ENCODE measurements at regions not wholly inside any gene's neighbourhood (a gene's known extent, or its start where the extent isn't known, plus 50 kb on each side); places are given as distances from the start of the nearest gene placed in this dataset.
"Not testable (repeated sequence)": the region's sequence is repeated elsewhere in the genome, so short reads cannot be mapped to it uniquely, and the experiment has no call there.

DNA sequence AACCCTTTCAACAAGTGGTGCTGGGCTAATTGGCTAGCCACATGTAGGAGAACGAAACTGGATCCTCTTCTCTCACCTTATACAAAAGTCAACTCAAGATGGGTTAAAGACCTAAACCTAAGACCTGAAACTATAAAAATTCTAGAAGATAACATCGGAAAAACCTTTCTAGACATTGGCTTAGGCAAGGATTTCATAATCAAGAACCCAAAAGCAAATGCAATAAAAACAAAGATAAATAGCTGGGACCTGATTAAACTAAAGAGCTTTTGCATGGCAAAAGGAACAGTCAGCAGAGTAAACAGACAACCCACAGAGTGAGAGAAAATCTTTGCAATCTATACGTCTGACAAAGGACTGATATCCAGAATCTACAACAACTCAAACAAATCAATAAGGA lies 571.1 kb downstream of the BNC2 start:
- H3K27ac Mint-ChIP-seq; H3K4me1 Mint-ChIP-seq; H3K9me3 Mint-ChIP-seq; H3K4me3 ChIP-seq (ENCODE audit: low read length); H3K4me3 Mint-ChIP-seq; H3K36me3 Mint-ChIP-seq; ATAC-seq; H3K9me3 ChIP-seq (ENCODE audit: control insufficient read depth, insufficient read depth, low read length); H3K4me1 ChIP-seq (ENCODE audit: control insufficient read depth, insufficient read depth, low read length); H3K36me3 ChIP-seq (ENCODE audit: control insufficient read depth, insufficient read depth, low read length); DNase-seq; H3K27me3 ChIP-seq (ENCODE audit: control insufficient read depth, insufficient read depth, low read length); intact Hi-C loops (cut with micrococcal nuclease); H3K27ac ChIP-seq (ENCODE audit: low read length): not testable (repeated sequence)
- WGBS (ENCODE audit: insufficient coverage): 95% methylated on average over 3 of the region's 3 CpGs
- peaks cover 4 to 36% of the 10 kb centered on the region in 2 donors for H3K27me3 Mint-ChIP-seq (ENCODE audit: low read depth in 2 of 2)

DNA sequence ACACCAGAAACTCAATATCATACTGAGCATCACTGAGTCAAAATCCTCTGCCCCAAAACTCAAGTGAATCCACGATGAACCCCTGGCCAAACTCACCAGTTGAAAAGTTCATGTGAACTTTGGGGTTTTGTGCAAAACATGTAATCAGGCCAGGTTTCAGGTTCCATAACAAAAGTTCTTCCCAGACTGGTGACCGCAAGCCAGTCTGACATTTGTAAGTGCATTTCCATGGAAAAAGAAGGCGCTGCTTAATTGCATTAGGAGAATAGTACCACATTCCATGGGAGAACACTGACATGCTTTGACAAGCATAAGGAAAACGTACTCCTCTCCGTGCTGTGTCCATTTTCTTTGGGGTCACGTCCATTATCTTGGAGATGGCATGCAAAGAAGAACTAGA lies 567.0 kb downstream of the BNC2 start:
- H3K4me3 ChIP-seq (ENCODE audit: low read length): no peak overlapping the region
- H3K4me1 ChIP-seq (ENCODE audit: control insufficient read depth, insufficient read depth, low read length): no peaks in the 10 kb centered on the region
- H3K4me1 Mint-ChIP-seq: no peaks in the 10 kb centered on the region
- H3K27ac Mint-ChIP-seq: no peak overlapping the region
- intact Hi-C loops (cut with micrococcal nuclease): no loop called here
- no peak overlapping the region for H3K4me3 Mint-ChIP-seq
- H3K27me3 Mint-ChIP-seq (ENCODE audit: low read depth in 2 of 2): peaks cover 8 to 25% of the 10 kb centered on the region in 2 donors
- no peaks in the 10 kb centered on the region for H3K36me3 Mint-ChIP-seq
- no peaks in the 10 kb centered on the region for H3K9me3 ChIP-seq (ENCODE audit: control insufficient read depth, insufficient read depth, low read length)
- H3K36me3 ChIP-seq (ENCODE audit: control insufficient read depth, insufficient read depth, low read length): no peaks in the 10 kb centered on the region
- 88% methylated on average over 6 of the region's 6 CpGs for WGBS (ENCODE audit: insufficient coverage)
- TF ChIP-seq, protein P1, sequence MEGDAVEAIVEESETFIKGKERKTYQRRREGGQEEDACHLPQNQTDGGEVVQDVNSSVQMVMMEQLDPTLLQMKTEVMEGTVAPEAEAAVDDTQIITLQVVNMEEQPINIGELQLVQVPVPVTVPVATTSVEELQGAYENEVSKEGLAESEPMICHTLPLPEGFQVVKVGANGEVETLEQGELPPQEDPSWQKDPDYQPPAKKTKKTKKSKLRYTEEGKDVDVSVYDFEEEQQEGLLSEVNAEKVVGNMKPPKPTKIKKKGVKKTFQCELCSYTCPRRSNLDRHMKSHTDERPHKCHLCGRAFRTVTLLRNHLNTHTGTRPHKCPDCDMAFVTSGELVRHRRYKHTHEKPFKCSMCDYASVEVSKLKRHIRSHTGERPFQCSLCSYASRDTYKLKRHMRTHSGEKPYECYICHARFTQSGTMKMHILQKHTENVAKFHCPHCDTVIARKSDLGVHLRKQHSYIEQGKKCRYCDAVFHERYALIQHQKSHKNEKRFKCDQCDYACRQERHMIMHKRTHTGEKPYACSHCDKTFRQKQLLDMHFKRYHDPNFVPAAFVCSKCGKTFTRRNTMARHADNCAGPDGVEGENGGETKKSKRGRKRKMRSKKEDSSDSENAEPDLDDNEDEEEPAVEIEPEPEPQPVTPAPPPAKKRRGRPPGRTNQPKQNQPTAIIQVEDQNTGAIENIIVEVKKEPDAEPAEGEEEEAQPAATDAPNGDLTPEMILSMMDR (IDR thresholded peaks at IDR 0.05): no peak
- H3K27ac ChIP-seq (ENCODE audit: low read length): no peak overlapping the region
- DNase-seq: no peak
- H3K9me3 Mint-ChIP-seq: no peaks in the 10 kb centered on the region
- H3K27me3 ChIP-seq (ENCODE audit: control insufficient read depth, insufficient read depth, low read length): no peaks in the 10 kb centered on the region
- ATAC-seq: no peak

DNA sequence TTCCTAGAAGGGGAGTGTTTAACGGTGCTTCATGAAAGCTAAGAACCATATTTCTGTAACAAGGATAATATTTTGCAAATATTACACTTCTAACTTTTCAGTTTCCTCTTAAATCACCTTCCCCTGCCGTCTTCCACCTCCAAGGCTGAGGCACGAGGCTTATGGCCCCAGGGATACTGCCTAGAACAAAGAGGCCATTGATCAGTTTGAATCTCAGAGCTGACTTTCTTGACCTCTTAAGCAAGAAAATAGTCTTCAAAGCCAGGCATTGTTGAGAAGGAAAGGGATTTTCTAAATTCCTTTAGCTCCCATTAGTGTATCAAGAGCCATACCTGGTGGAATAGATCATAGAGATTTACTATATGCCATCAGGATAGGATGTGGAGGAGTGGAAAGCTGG lies 566.2 kb downstream of the BNC2 start:
- Histone ChIP-seq H3K27ac (ENCODE audit: low read length) (no peak overlapping the region), H3K27me3 (ENCODE audit: control insufficient read depth, insufficient read depth, low read length) (no peaks in the 10 kb centered on the region), H3K4me3 (ENCODE audit: low read length) (no peak overlapping the region), H3K4me1 (ENCODE audit: control insufficient read depth, insufficient read depth, low read length) (no peaks in the 10 kb centered on the region), H3K9me3 (ENCODE audit: control insufficient read depth, insufficient read depth, low read length) (no peaks in the 10 kb centered on the region), H3K36me3 (ENCODE audit: control insufficient read depth, insufficient read depth, low read length) (no peaks in the 10 kb centered on the region)
- Mint-ChIP-seq H3K4me1 (no peaks in the 10 kb centered on the region), H3K36me3 (no peaks in the 10 kb centered on the region), H3K27me3 (ENCODE audit: low read depth in 2 of 2) (peaks cover 8 to 17% of the 10 kb centered on the region in 2 donors), H3K9me3 (no peaks in the 10 kb centered on the region), H3K4me3 (no peak overlapping the region), H3K27ac (no peak overlapping the region)
- WGBS (ENCODE audit: insufficient coverage): 59% methylated on average over 3 of the region's 3 CpGs
- no peak for ATAC-seq
- no peak for DNase-seq
- intact Hi-C loops (cut with micrococcal nuclease): no loop called here
- TF ChIP-seq, protein P1 (IDR thresholded peaks at IDR 0.05): no peak

DNA sequence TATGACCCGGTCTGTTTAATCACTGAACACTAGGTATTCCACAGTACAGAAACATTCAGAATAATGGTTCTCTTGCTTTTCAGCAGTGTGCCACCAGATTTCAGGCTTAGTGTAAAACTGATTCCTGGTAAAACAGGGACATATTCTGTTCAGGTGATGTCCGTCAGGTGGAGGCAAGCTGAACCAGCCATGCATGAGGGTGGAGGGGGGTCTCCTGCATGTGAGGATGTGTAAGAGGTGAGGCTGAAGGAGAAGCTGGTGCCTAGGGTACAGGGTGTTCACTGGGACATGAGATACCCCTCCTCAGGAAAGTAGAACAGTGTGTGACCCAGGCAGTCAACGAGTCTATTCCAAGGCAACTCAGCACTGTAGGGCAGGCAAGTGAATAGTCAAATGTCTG lies 563.9 kb downstream of the BNC2 start:
- Mint-ChIP-seq H3K9me3 (no peaks in the 10 kb centered on the region), H3K4me1 (no peaks in the 10 kb centered on the region), H3K4me3 (no peak overlapping the region)

More for the DNA sequence above, 563.9 kb downstream of the BNC2 start:
- Histone ChIP-seq H3K9me3 (ENCODE audit: control insufficient read depth, insufficient read depth, low read length) (no peaks in the 10 kb centered on the region), H3K36me3 (ENCODE audit: control insufficient read depth, insufficient read depth, low read length) (no peaks in the 10 kb centered on the region), H3K27me3 (ENCODE audit: control insufficient read depth, insufficient read depth, low read length) (no peaks in the 10 kb centered on the region), H3K27ac (ENCODE audit: low read length) (no peak overlapping the region), H3K4me3 (ENCODE audit: low read length) (no peak overlapping the region), H3K4me1 (ENCODE audit: control insufficient read depth, insufficient read depth, low read length) (no peaks in the 10 kb centered on the region)
- WGBS (ENCODE audit: insufficient coverage): 85% methylated on average over 3 of the region's 3 CpGs
- intact Hi-C loops (cut with micrococcal nuclease): no loop called here
- TF ChIP-seq, protein P1 (IDR thresholded peaks at IDR 0.05): no peak
- DNase-seq (no peak), ATAC-seq (no peak)
- Mint-ChIP-seq H3K27ac (no peak overlapping the region), H3K27me3 (ENCODE audit: low read depth in 2 of 2) (peaks cover 8 to 13% of the 10 kb centered on the region in 2 donors), H3K36me3 (no peaks in the 10 kb centered on the region)
